Superior temporal gyrus (tissue), 1 donor: ENCODE measurements at regions not wholly inside any gene's neighbourhood (a gene's known extent, or its start where the extent isn't known, plus 50 kb on each side); places are given as distances from the start of the nearest gene placed in this dataset.

Source experiments
- DNase-seq: peaks from one replicate; pipeline ENCODE4 v3.0.0-alpha.2; 2016; ENCODE audit errors: extremely low spot score

- no peak for DNase-seq
Observed at GRCh38 chr13:76516586-76516985, 369.6 kb downstream of the KCTD12 start.

GRCh38 chr13:76516013-76516412, 370.2 kb downstream of the KCTD12 start:
- no peak for DNase-seq

- DNase-seq, result no peak
Observed at GRCh38 chr13:76512721-76513145, 373.5 kb downstream of the KCTD12 start.

- DNase-seq, result no peak
Observed at GRCh38 chr13:76505437-76505836, 380.8 kb downstream of the KCTD12 start.

GRCh38 chr13:76503766-76504165, 382.4 kb downstream of the KCTD12 start:
- no peak for DNase-seq

GRCh38 chr13:76503291-76503690, 382.9 kb downstream of the KCTD12 start:
- DNase-seq, result no peak

GRCh38 chr13:76500894-76501293, 385.3 kb downstream of the KCTD12 start:
- peak; percentile 36 for DNase-seq

- DNase-seq, result peak; percentile 40
Observed at GRCh38 chr13:76499891-76500290, 386.3 kb downstream of the KCTD12 start.

- DNase-seq, result no peak
Observed at GRCh38 chr13:76489274-76489673, 396.9 kb downstream of the KCTD12 start.

GRCh38 chr13:76481738-76482137, 404.5 kb downstream of the KCTD12 start:
- no peak for DNase-seq

- DNase-seq, result no peak
Observed at GRCh38 chr13:76474966-76475365, 411.2 kb downstream of the KCTD12 start.

- no peak for DNase-seq
Observed at GRCh38 chr13:76474356-76474755, 411.8 kb downstream of the KCTD12 start.

- DNase-seq, result peak; percentile 93
Observed at GRCh38 chr13:76473552-76474134, 412.6 kb downstream of the KCTD12 start.

GRCh38 chr13:76472916-76473315, 413.3 kb downstream of the KCTD12 start:
- no peak for DNase-seq

- DNase-seq, result no peak
Observed at GRCh38 chr13:76471486-76471885, 414.7 kb downstream of the KCTD12 start.

GRCh38 chr13:76470991-76471390, 415.2 kb downstream of the KCTD12 start:
- DNase-seq, result no peak

GRCh38 chr13:76466043-76466442, 420.2 kb downstream of the KCTD12 start:
- DNase-seq, result no peak

GRCh38 chr13:76463314-76463713, 422.9 kb downstream of the KCTD12 start:
- no peak for DNase-seq

GRCh38 chr13:76461999-76462398, 424.2 kb downstream of the KCTD12 start:
- peak; percentile 24 for DNase-seq

- no peak for DNase-seq
Observed at GRCh38 chr13:76461484-76461883, 424.7 kb downstream of the KCTD12 start.

- no peak for DNase-seq
Observed at GRCh38 chr13:76459863-76460262, 426.3 kb downstream of the KCTD12 start.

- no peak for DNase-seq
Observed at GRCh38 chr13:76455960-76456359, 430.2 kb downstream of the KCTD12 start.

- no peak for DNase-seq
Observed at GRCh38 chr13:76454991-76455390, 431.2 kb downstream of the KCTD12 start.

- DNase-seq, result no peak
Observed at GRCh38 chr13:76449716-76450115, 436.5 kb downstream of the KCTD12 start.
